Panc1 (cell line): ENCODE measurements at regions not wholly inside any gene's neighbourhood (a gene's known extent, or its start where the extent isn't known, plus 50 kb on each side); places are given as distances from the start of the nearest gene placed in this dataset.

Source experiments
- ATAC-seq: fragments of 200-7000 bp; cut with Tn5 transposase; 2 replicates; pipeline ENCODE4 v1.9.1; 2020; ENCODE audit warnings: mild to moderate bottlenecking, moderate library complexity
- BruUV-seq: library from RNA; stranded (reverse); fragments of 400-500 nt; replicated peaks from 2 replicates; lab custom pipeline; 2021; lab: Mats Ljungman, UMichigan
- CTCF ChIA-PET: fragments of 300-600 bp; sonication (Branson Sonifier 250); formaldehyde crosslinking; loops from one replicate; lab custom pipeline; 2022; ENCODE audit warnings: antibody characterized with exemption; lab: Charles Lee
- POLR2A ChIA-PET: fragments of 300-600 bp; sonication (Branson Sonifier 250); formaldehyde crosslinking; loops from one replicate; lab custom pipeline; 2022; ENCODE audit warnings: antibody characterized with exemption; lab: Charles Lee
- DNase-seq: peaks from one replicate; pipeline ENCODE4 v3.0.0-alpha.2; 2010; ENCODE audit warnings: low read depth, low spot score
- H3K27ac ChIP-seq: 2 replicates; pipeline ENCODE4 v1.5.1; 2011; ENCODE audit warnings: mild to moderate bottlenecking, low read length, inconsistent platforms
- H3K27me3 ChIP-seq: fragments of 200-500 bp; sonication (Bioruptor generic); 2 replicates; pipeline ENCODE4 v1.6.0; 2014; ENCODE audit warnings: low read length, inconsistent platforms; ENCODE audit not compliant: control insufficient read depth, insufficient read depth
- H3K36me3 ChIP-seq: fragments of 200-500 bp; sonication (Bioruptor generic); 2 replicates; pipeline ENCODE4 v1.5.1; 2014; ENCODE audit warnings: inconsistent platforms, mild to moderate bottlenecking, low read length, moderate library complexity; ENCODE audit not compliant: control insufficient read depth, insufficient read depth
- H3K4me1 ChIP-seq: 2 replicates; pipeline ENCODE4 v1.5.1; 2011; ENCODE audit warnings: inconsistent platforms, mild to moderate bottlenecking, low read length, moderate library complexity; ENCODE audit not compliant: control insufficient read depth, insufficient read depth
- H3K4me3 ChIP-seq, 2 experiments: 2 replicates each; pipeline ENCODE4 v1.5.1; 2011 to 2012; ENCODE audit warnings: low read depth in 2 of 2, low read length in 2 of 2, mild to moderate bottlenecking in 2 of 2, inconsistent platforms in 1 of 2, moderate library complexity in 1 of 2
- H3K9me3 ChIP-seq: fragments of 200-500 bp; sonication (Bioruptor generic); 2 replicates; pipeline ENCODE4 v1.5.1; 2014; ENCODE audit warnings: low read depth, mild to moderate bottlenecking, inconsistent platforms, low read length, moderate library complexity; ENCODE audit not compliant: control insufficient read depth, insufficient read depth
- CTCF ChIP-seq: fragments of 450-650 bp; IDR thresholded peaks from 2 replicates; pipeline ENCODE4 v1.5.1; 2017; ENCODE audit warnings: mild to moderate bottlenecking
- POLR2AphosphoS5 ChIP-seq: IDR thresholded peaks from 2 replicates; pipeline ENCODE4 v1.6.1; 2012; ENCODE audit warnings: mild to moderate bottlenecking, low read depth, low read length, moderate library complexity
- SIN3A ChIP-seq: IDR thresholded peaks from 2 replicates; pipeline ENCODE4 v1.6.1; 2012; ENCODE audit warnings: low read depth, mild to moderate bottlenecking, low read length, moderate library complexity, borderline replicate concordance; ENCODE audit not compliant: insufficient read depth
- TCF7L2 ChIP-seq: IDR thresholded peaks from 2 replicates; pipeline ENCODE4 v1.6.1; 2011; ENCODE audit warnings: mild to moderate bottlenecking, low read depth, low read length, inconsistent platforms
- in situ Hi-C: cut with HindIII; loops from 2 replicates; pipeline ENCODE4 v1.10.0; 2016; ENCODE audit warnings: low sequenced_read_pairs, low pct_unique_long_range_greater_than_20kb
- intact Hi-C: fragments of 100-400 bp; cut with micrococcal nuclease; formaldehyde crosslinking; loops from one replicate; pipeline ENCODE4 v1.10.0; 2022; ENCODE audit not compliant: unreplicated experiment
- TF ChIP-seq, protein P1 (sequence below), 2 experiments: IDR thresholded peaks; 2 replicates each; pipeline ENCODE4 v1.6.1; 2011 to 2012; ENCODE audit warnings: low read depth in 2 of 2, control low read depth in 1 of 2, low read length in 1 of 2, mild to moderate bottlenecking in 1 of 2, moderate library complexity in 1 of 2; ENCODE audit not compliant: insufficient read depth in 1 of 2

DNA sequence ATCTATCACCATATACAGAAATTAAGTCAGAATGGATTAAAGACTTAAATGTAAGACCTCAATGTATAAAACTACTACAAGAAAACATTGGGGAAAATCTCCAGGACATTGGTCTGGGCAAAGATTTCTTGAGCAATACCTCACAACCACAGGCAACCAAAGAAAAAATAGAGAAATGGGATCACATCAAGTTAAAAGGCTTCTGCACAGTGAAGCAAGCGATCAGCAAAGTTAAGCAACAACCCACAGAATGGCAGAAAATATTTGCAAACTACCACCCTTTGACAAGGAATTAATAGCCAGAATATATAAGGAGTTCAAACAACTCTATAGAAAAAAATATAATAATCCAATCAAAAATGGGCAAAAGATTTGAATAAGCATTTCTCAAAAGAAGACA lies 236.9 kb upstream of the EMCN start:
- ATAC-seq (no peak), DNase-seq (no peak)
- TF ChIP-seq CTCF, result no peak
- no peak overlapping the region for H3K4me3 ChIP-seq
- in situ Hi-C loops, result no loop called here
- no peak overlapping the region for H3K27ac ChIP-seq
- H3K4me1 ChIP-seq, result no peaks in the 10 kb centered on the region
- intact Hi-C loops, result no loop called here
- H3K36me3 ChIP-seq, result no peaks in the 10 kb centered on the region
- POLR2A ChIA-PET, result no interaction called here
- CTCF ChIA-PET, result no interaction called here
- no peaks in the 10 kb centered on the region for H3K27me3 ChIP-seq
- no TSS peak for BruUV-seq
- no peaks in the 10 kb centered on the region for H3K9me3 ChIP-seq

DNA sequence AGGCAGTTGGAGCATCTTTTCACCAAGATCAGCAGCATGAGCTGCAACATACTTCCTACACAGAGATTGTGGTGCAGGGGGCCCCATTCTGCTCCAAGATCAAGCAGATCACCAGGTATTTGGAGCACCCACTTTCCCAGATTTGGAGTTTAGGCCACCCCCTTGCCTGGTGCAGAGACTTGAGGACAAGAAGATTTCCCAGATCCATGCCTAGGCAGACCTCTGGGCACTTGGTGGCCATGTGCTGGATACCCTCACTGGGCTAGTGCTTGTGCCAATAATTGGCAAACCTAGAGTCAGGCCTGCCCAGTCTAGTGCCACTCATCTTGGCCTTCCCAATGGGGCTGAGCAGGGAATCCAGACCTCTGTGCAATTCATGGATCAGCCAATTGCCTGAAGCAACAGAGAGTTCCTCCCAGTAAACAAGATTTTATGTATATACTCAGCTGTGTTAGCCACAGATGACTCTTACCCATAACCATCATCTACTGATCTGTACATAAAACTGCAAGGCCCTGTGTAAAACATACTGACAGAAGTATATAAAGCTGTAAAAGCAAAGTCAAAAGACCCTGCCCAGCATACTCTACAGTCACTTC lies 228.4 kb upstream of the EMCN start:
- no peaks in the 10 kb centered on the region for H3K27me3 ChIP-seq
- ChIA-PET POLR2A (no interaction called here), CTCF (interaction anchor here (0.7 kb wide), 1 partner anchor 286 kb away, joined by 3 read pairs; no protein-coding TSS in a partner anchor)
- intact Hi-C loops (no loop called here), in situ Hi-C loops (no loop called here)
- DNase-seq (no peak), ATAC-seq (no peak)
- no peak overlapping the region for H3K27ac ChIP-seq
- H3K4me3 ChIP-seq, result no peak overlapping the region
- no peaks in the 10 kb centered on the region for H3K36me3 ChIP-seq
- H3K9me3 ChIP-seq, result no peaks in the 10 kb centered on the region
- no TSS peak for BruUV-seq
- H3K4me1 ChIP-seq, result no peaks in the 10 kb centered on the region
- TF ChIP-seq, protein P1, sequence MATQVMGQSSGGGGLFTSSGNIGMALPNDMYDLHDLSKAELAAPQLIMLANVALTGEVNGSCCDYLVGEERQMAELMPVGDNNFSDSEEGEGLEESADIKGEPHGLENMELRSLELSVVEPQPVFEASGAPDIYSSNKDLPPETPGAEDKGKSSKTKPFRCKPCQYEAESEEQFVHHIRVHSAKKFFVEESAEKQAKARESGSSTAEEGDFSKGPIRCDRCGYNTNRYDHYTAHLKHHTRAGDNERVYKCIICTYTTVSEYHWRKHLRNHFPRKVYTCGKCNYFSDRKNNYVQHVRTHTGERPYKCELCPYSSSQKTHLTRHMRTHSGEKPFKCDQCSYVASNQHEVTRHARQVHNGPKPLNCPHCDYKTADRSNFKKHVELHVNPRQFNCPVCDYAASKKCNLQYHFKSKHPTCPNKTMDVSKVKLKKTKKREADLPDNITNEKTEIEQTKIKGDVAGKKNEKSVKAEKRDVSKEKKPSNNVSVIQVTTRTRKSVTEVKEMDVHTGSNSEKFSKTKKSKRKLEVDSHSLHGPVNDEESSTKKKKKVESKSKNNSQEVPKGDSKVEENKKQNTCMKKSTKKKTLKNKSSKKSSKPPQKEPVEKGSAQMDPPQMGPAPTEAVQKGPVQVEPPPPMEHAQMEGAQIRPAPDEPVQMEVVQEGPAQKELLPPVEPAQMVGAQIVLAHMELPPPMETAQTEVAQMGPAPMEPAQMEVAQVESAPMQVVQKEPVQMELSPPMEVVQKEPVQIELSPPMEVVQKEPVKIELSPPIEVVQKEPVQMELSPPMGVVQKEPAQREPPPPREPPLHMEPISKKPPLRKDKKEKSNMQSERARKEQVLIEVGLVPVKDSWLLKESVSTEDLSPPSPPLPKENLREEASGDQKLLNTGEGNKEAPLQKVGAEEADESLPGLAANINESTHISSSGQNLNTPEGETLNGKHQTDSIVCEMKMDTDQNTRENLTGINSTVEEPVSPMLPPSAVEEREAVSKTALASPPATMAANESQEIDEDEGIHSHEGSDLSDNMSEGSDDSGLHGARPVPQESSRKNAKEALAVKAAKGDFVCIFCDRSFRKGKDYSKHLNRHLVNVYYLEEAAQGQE (IDR thresholded peaks at IDR 0.05; ENCODE audit: insufficient read depth in 1 of 2, low read depth in 2 of 2, low read length in 1 of 2), result no peak
- TF ChIP-seq TCF7L2 (no peak), CTCF (no peak), SIN3A (no peak), POLR2AphosphoS5 (no peak)
